ENCODE measurements at regions not wholly inside any gene's neighbourhood (a gene's known extent, or its start where the extent isn't known, plus 50 kb on each side); places are given as distances from the start of the nearest gene placed in this dataset.
"Not testable (repeated sequence)": the region's sequence is repeated elsewhere in the genome, so short reads cannot be mapped to it uniquely, and the experiment has no call there.

DNA sequence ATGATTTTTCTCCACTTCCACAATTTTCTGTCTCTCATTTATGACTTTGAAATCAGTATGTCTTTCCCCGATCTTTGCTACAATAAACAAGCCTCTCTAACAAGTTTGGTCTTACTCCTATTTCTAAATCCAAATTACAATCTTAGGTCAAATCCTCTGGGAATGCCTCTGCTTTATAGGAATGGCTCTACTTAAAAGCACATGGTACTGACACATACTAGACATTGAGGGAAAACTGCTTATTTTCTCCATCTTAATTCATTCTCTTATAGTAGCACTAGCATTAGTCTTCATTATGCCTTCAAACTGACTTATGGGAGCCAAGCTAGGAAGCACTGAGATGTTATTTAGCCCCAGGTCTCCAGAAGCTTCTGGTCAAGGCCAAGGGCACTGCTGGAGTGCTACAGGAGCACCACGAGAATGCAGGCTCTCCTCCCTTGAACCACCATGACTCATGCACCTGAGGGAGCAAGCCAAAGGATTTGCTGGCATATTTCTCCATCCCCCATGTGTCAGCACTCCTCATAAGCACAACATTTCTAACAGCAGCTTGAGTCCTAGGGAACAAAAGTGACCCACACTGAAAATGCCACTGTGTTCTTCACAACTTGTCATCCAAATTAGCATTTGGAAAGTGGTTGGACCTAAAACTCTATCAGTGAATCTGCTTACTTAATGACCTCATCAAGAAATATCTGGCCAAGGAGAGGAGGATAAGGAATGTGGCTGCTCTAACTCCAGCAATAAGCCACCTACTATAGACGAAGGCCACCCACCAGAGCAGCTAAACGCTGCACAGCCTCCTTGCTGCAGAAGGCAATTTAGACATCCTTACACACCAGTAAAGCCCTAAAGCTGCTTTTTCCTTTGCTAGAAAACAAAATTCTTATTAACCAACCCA, 156.8 kb upstream of the KCNQ5 start:
- no peaks in the 10 kb centered on the region for H3K9me2 ChIP-seq (ENCODE audit: insufficient read depth)
- H3K27ac ChIP-seq = peak overlapping the region; percentile 40
- H3K4me1 ChIP-seq (ENCODE audit: insufficient read depth) = peaks cover 60% of the 10 kb centered on the region
- no peaks in the 10 kb centered on the region for H3K9me3 ChIP-seq (ENCODE audit: low read depth)
- peak overlapping the region; percentile 15; the same call in 1 of the 2 replicates for H3K4me3 ChIP-seq
- H3F3A ChIP-seq (ENCODE audit: insufficient read depth) = peaks cover 51% of the 10 kb centered on the region
- DNase-seq = peak; percentile 88
- WGBS, 2 experiments (ENCODE audit: low coverage in 1 of 2, low lambda C conversion rate in 2 of 2, missing lambda C conversion rate in 2 of 2) = 17 to 19% methylated on average over 4 of the region's 4 CpGs
- H3K4me2 ChIP-seq (ENCODE audit: unreplicated experiment) = peak overlapping the region; percentile 41
- in situ Hi-C loops (cut with MboI) = no loop called here
- TF ChIP-seq EZH2 (IDR thresholded peaks at IDR 0.05; ENCODE audit: insufficient read depth, poor library complexity, severe bottlenecking) (no peak), EZH2phosphoT487 (IDR thresholded peaks at IDR 0.05; ENCODE audit: insufficient read depth, low read depth) (no peak)
- H3K9ac ChIP-seq = no peak overlapping the region
- H3K27me3 ChIP-seq (replicated peaks; ENCODE audit: insufficient read depth) = no peaks in the 10 kb centered on the region
- no peaks in the 10 kb centered on the region for H4K20me1 ChIP-seq (ENCODE audit: insufficient read depth)
- H3K36me3 ChIP-seq (ENCODE audit: low read depth) = no peaks in the 10 kb centered on the region
- no peaks in the 10 kb centered on the region for H3K79me2 ChIP-seq (ENCODE audit: insufficient read depth)
- peak overlapping the region; percentile 8 for H2AFZ ChIP-seq

DNA sequence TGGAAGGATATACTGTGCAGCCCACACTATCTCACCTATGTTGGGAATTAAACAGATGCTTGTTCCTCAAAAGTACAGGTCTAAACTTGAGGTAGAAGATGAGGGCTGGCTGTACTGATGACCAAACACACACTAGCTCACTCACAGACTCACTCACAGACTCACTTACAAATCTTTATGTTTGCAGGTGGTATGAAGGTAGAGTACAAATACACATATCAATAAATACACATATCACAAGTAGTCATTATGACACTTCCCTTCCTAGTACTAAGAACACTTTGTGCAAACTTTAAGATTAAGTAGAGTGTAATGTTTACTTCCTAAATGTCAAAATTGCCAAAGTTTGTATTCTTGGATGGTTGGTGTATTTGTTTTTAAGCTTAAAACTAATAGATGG, 155.4 kb upstream of the KCNQ5 start:
- Histone ChIP-seq H3K4me1 (ENCODE audit: insufficient read depth) (peaks cover 47% of the 10 kb centered on the region), H3K9me3 (ENCODE audit: low read depth) (no peaks in the 10 kb centered on the region), H3K9me2 (ENCODE audit: insufficient read depth) (no peaks in the 10 kb centered on the region), H3K4me2 (ENCODE audit: unreplicated experiment) (no peak overlapping the region), H3K27ac (no peak overlapping the region), H2AFZ (no peak overlapping the region), H3K4me3 (no peak overlapping the region), H3K27me3 (replicated peaks; ENCODE audit: insufficient read depth) (no peaks in the 10 kb centered on the region), H3K9ac (no peak overlapping the region), H3K36me3 (ENCODE audit: low read depth) (no peaks in the 10 kb centered on the region), H4K20me1 (ENCODE audit: insufficient read depth) (no peaks in the 10 kb centered on the region), H3K79me2 (ENCODE audit: insufficient read depth) (no peaks in the 10 kb centered on the region), H3F3A (ENCODE audit: insufficient read depth) (peaks cover 50% of the 10 kb centered on the region)
- in situ Hi-C loops (cut with MboI) = no loop called here
- no peak for DNase-seq
- no peak for TF ChIP-seq EZH2 (IDR thresholded peaks at IDR 0.05; ENCODE audit: insufficient read depth, poor library complexity, severe bottlenecking)
- TF ChIP-seq EZH2phosphoT487 (IDR thresholded peaks at IDR 0.05; ENCODE audit: insufficient read depth, low read depth) = no peak

DNA sequence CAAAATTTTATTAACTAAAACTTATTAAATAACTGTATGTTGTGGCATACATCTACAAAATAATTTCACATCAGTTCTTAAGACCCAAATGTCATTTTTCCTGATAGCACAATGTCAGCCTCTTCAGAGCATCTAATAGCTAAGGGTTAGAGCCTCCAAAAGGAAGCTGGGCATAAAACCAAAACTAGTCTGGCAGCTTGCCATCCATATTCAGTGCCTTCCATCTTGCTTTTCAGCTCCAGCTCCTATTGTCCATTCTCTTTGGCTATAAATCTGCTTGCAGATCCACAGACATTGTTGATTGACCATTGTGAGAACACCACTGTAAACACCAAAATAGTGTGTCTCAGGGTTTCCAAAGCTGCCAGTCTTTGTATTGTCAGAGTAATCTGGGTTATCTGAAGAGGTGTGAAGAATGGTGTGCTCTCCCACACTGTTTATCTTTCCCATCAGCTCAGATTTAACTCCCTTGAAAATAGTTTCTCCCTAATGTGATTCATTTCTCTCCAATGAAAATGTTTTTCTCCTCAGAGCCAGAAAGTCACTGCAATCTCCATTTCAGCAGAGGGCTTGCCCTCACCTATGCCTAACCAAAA, 154.8 kb upstream of the KCNQ5 start:
- H3K79me2 ChIP-seq (ENCODE audit: insufficient read depth) = no peaks in the 10 kb centered on the region
- H3K27me3 ChIP-seq (replicated peaks; ENCODE audit: insufficient read depth) = no peaks in the 10 kb centered on the region
- H3K4me1 ChIP-seq (ENCODE audit: insufficient read depth) = peaks cover 41% of the 10 kb centered on the region
- in situ Hi-C loops (cut with MboI) = no loop called here
- no peak for DNase-seq
- TF ChIP-seq EZH2 (IDR thresholded peaks at IDR 0.05; ENCODE audit: insufficient read depth, poor library complexity, severe bottlenecking) (no peak), EZH2phosphoT487 (IDR thresholded peaks at IDR 0.05; ENCODE audit: insufficient read depth, low read depth) (no peak)
- no peak overlapping the region for H3K9ac ChIP-seq
- H2AFZ ChIP-seq = no peak overlapping the region
- no peaks in the 10 kb centered on the region for H4K20me1 ChIP-seq (ENCODE audit: insufficient read depth)
- peaks cover 44% of the 10 kb centered on the region for H3F3A ChIP-seq (ENCODE audit: insufficient read depth)
- H3K4me2 ChIP-seq (ENCODE audit: unreplicated experiment) = no peak overlapping the region
- no peaks in the 10 kb centered on the region for H3K9me3 ChIP-seq (ENCODE audit: low read depth)
- no peaks in the 10 kb centered on the region for H3K9me2 ChIP-seq (ENCODE audit: insufficient read depth)
- no peak overlapping the region for H3K27ac ChIP-seq
- H3K4me3 ChIP-seq = no peak overlapping the region
- H3K36me3 ChIP-seq (ENCODE audit: low read depth) = no peaks in the 10 kb centered on the region

DNA sequence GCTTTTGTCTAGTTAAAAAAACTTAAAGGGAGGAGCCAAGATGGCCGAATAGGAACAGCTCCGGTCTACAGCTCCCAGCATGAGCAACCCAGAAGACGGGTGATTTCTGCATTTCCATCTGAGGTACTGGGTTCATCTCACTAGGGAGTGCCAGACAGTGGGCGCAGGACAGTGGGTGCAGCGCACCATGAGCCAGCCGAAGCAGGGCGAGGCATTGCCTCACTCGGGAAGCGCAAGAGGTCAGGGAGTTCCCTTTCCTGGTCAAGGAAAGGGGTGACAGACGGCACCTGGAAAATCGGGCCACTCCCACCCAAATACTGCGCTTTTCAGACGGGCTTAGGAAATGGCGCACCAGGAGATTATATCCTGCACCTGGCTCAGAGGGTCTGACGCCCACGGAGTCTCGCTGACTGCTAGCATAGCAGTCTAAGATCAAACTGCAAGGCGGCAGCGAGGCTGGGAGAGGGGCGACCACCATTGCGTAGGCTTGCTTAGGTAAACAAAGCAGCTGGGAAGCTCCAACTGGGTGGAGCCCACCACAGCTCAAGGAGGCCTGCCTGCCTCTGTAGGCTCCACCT, 152.4 kb upstream of the KCNQ5 start:
- H3K9ac ChIP-seq; H3K4me3 ChIP-seq; H3K79me2 ChIP-seq (ENCODE audit: insufficient read depth); H3K4me2 ChIP-seq (ENCODE audit: unreplicated experiment); H3K27me3 ChIP-seq (replicated peaks; ENCODE audit: insufficient read depth); H3K9me2 ChIP-seq (ENCODE audit: insufficient read depth); DNase-seq; H3K36me3 ChIP-seq (ENCODE audit: low read depth); H4K20me1 ChIP-seq (ENCODE audit: insufficient read depth); in situ Hi-C loops (cut with MboI); H2AFZ ChIP-seq; H3K27ac ChIP-seq; H3K9me3 ChIP-seq (ENCODE audit: low read depth): not testable (repeated sequence)
- WGBS, 2 experiments (ENCODE audit: low coverage in 1 of 2, low lambda C conversion rate in 2 of 2, missing lambda C conversion rate in 2 of 2) = 73 to 76% methylated on average over 21 of the region's 21 CpGs
- Histone ChIP-seq H3F3A (ENCODE audit: insufficient read depth) (peaks cover 33% of the 10 kb centered on the region), H3K4me1 (ENCODE audit: insufficient read depth) (peaks cover 28% of the 10 kb centered on the region)

Measured in GM23248 (cell line).